ENCODE measurements at regions not wholly inside any gene's neighbourhood (a gene's known extent, or its start where the extent isn't known, plus 50 kb on each side); places are given as distances from the start of the nearest gene placed in this dataset.

GRCh38 chr5:34519489-34520220, 136.5 kb upstream of the RAI14 start:
- Mint-ChIP-seq H3K9me3 (no peaks in the 10 kb centered on the region), H3K36me3 (ENCODE audit: low read depth) (no peaks in the 10 kb centered on the region), H3K27ac (no peak overlapping the region), H3K4me1 (ENCODE audit: low read depth) (peaks cover 16% of the 10 kb centered on the region), H3K27me3 (peaks cover 26% of the 10 kb centered on the region), H3K4me3 (no peak overlapping the region)
- no peak for DNase-seq

GRCh38 chr5:34521628-34522290, 134.4 kb upstream of the RAI14 start:
- Mint-ChIP-seq H3K27ac (no peak overlapping the region), H3K4me3 (no peak overlapping the region), H3K9me3 (no peaks in the 10 kb centered on the region), H3K4me1 (ENCODE audit: low read depth) (peaks cover 16% of the 10 kb centered on the region), H3K27me3 (peaks cover 15% of the 10 kb centered on the region), H3K36me3 (ENCODE audit: low read depth) (no peaks in the 10 kb centered on the region)
- no peak for DNase-seq

GRCh38 chr5:34522599-34523386, 133.3 kb upstream of the RAI14 start:
- DNase-seq = peak; percentile 36
- H3K27ac Mint-ChIP-seq = no peak overlapping the region
- H3K9me3 Mint-ChIP-seq = no peaks in the 10 kb centered on the region
- H3K36me3 Mint-ChIP-seq (ENCODE audit: low read depth) = no peaks in the 10 kb centered on the region
- H3K4me1 Mint-ChIP-seq (ENCODE audit: low read depth) = peaks cover 12% of the 10 kb centered on the region
- peaks cover 12% of the 10 kb centered on the region for H3K27me3 Mint-ChIP-seq
- no peak overlapping the region for H3K4me3 Mint-ChIP-seq

- H3K9me3 Mint-ChIP-seq = no peaks in the 10 kb centered on the region
- H3K4me1 Mint-ChIP-seq (ENCODE audit: low read depth) = peaks cover 12% of the 10 kb centered on the region
- H3K27ac Mint-ChIP-seq = no peak overlapping the region
- no peak for DNase-seq
- no peak overlapping the region for H3K4me3 Mint-ChIP-seq
- H3K36me3 Mint-ChIP-seq (ENCODE audit: low read depth) = no peaks in the 10 kb centered on the region
- peaks cover 7% of the 10 kb centered on the region for H3K27me3 Mint-ChIP-seq
Measured at GRCh38 chr5:34523387-34523726, 132.8 kb upstream of the RAI14 start.

GRCh38 chr5:34524123-34524522, 132.0 kb upstream of the RAI14 start:
- H3K36me3 Mint-ChIP-seq (ENCODE audit: low read depth) = no peaks in the 10 kb centered on the region
- H3K27me3 Mint-ChIP-seq = peaks cover 4% of the 10 kb centered on the region
- no peak for DNase-seq
- H3K4me1 Mint-ChIP-seq (ENCODE audit: low read depth) = peaks cover 12% of the 10 kb centered on the region
- no peak overlapping the region for H3K27ac Mint-ChIP-seq
- H3K4me3 Mint-ChIP-seq = no peak overlapping the region
- H3K9me3 Mint-ChIP-seq = no peaks in the 10 kb centered on the region

GRCh38 chr5:34525761-34526160, 130.4 kb upstream of the RAI14 start:
- H3K4me1 Mint-ChIP-seq (ENCODE audit: low read depth) = peaks cover 12% of the 10 kb centered on the region
- no peaks in the 10 kb centered on the region for H3K27me3 Mint-ChIP-seq
- H3K4me3 Mint-ChIP-seq = no peak overlapping the region
- no peaks in the 10 kb centered on the region for H3K9me3 Mint-ChIP-seq
- no peak for DNase-seq
- no peak overlapping the region for H3K27ac Mint-ChIP-seq
- no peaks in the 10 kb centered on the region for H3K36me3 Mint-ChIP-seq (ENCODE audit: low read depth)

- Mint-ChIP-seq H3K4me1 (ENCODE audit: low read depth) (peaks cover 12% of the 10 kb centered on the region), H3K27me3 (no peaks in the 10 kb centered on the region), H3K4me3 (no peak overlapping the region), H3K9me3 (no peaks in the 10 kb centered on the region), H3K27ac (no peak overlapping the region), H3K36me3 (ENCODE audit: low read depth) (no peaks in the 10 kb centered on the region)
- DNase-seq = no peak
Measured at GRCh38 chr5:34526682-34527305, 129.3 kb upstream of the RAI14 start.

GRCh38 chr5:34529581-34530331, 126.4 kb upstream of the RAI14 start:
- Mint-ChIP-seq H3K27me3 (no peaks in the 10 kb centered on the region), H3K9me3 (no peaks in the 10 kb centered on the region), H3K4me3 (no peak overlapping the region), H3K36me3 (ENCODE audit: low read depth) (no peaks in the 10 kb centered on the region), H3K27ac (no peak overlapping the region), H3K4me1 (ENCODE audit: low read depth) (peaks cover 18% of the 10 kb centered on the region)
- DNase-seq = no peak

- Mint-ChIP-seq H3K9me3 (no peaks in the 10 kb centered on the region), H3K4me3 (no peak overlapping the region), H3K4me1 (ENCODE audit: low read depth) (peaks cover 25% of the 10 kb centered on the region), H3K27ac (no peak overlapping the region), H3K27me3 (no peaks in the 10 kb centered on the region), H3K36me3 (ENCODE audit: low read depth) (no peaks in the 10 kb centered on the region)
- no peak for DNase-seq
Measured at GRCh38 chr5:34530637-34531036, 125.5 kb upstream of the RAI14 start.

GRCh38 chr5:34531751-34532360, 124.3 kb upstream of the RAI14 start:
- Mint-ChIP-seq H3K27ac (no peak overlapping the region), H3K9me3 (no peaks in the 10 kb centered on the region)

GRCh38 chr5:34533582-34534522, 122.3 kb upstream of the RAI14 start:
- Mint-ChIP-seq H3K4me3 (no peak overlapping the region), H3K27me3 (peaks cover 11% of the 10 kb centered on the region), H3K27ac (peak overlapping the region; percentile 79), H3K36me3 (ENCODE audit: low read depth) (no peaks in the 10 kb centered on the region), H3K9me3 (no peaks in the 10 kb centered on the region), H3K4me1 (ENCODE audit: low read depth) (peaks cover 45% of the 10 kb centered on the region)
- DNase-seq = no peak

More at GRCh38 chr5:34531751-34532360, 124.3 kb upstream of the RAI14 start:
- Mint-ChIP-seq H3K27me3 (no peaks in the 10 kb centered on the region), H3K36me3 (ENCODE audit: low read depth) (no peaks in the 10 kb centered on the region), H3K4me1 (ENCODE audit: low read depth) (peaks cover 37% of the 10 kb centered on the region), H3K4me3 (no peak overlapping the region)
- DNase-seq = no peak

GRCh38 chr5:34534523-34535103, 121.5 kb upstream of the RAI14 start:
- Mint-ChIP-seq H3K27ac (peak overlapping the region; percentile 79), H3K9me3 (no peaks in the 10 kb centered on the region), H3K4me3 (no peak overlapping the region), H3K36me3 (ENCODE audit: low read depth) (no peaks in the 10 kb centered on the region), H3K4me1 (ENCODE audit: low read depth) (peaks cover 45% of the 10 kb centered on the region), H3K27me3 (peaks cover 19% of the 10 kb centered on the region)
- no peak for DNase-seq

GRCh38 chr5:34535433-34535832, 120.7 kb upstream of the RAI14 start:
- H3K4me3 Mint-ChIP-seq = no peak overlapping the region
- peaks cover 45% of the 10 kb centered on the region for H3K4me1 Mint-ChIP-seq (ENCODE audit: low read depth)
- H3K27me3 Mint-ChIP-seq = peaks cover 27% of the 10 kb centered on the region
- DNase-seq = no peak
- H3K9me3 Mint-ChIP-seq = no peaks in the 10 kb centered on the region
- H3K36me3 Mint-ChIP-seq (ENCODE audit: low read depth) = no peaks in the 10 kb centered on the region
- peak overlapping the region; percentile 86 for H3K27ac Mint-ChIP-seq
